ENCODE measurements at regions not wholly inside any gene's neighbourhood (a gene's known extent, or its start where the extent isn't known, plus 50 kb on each side); places are given as distances from the start of the nearest gene placed in this dataset.

- TF ChIP-seq CTCF (IDR thresholded peaks at IDR 0.05) (no peak), POLR2A (IDR thresholded peaks at IDR 0.05) (no peak)
Observed at GRCh38 chr9:129559506-129559881, 61.4 kb downstream of the C9orf50 start.

Data from body of pancreas (tissue), 4 donors.